ENCODE measurements at regions not wholly inside any gene's neighbourhood (a gene's known extent, or its start where the extent isn't known, plus 50 kb on each side); places are given as distances from the start of the nearest gene placed in this dataset.
"Not testable (repeated sequence)": the region's sequence is repeated elsewhere in the genome, so short reads cannot be mapped to it uniquely, and the experiment has no call there.

DNA sequence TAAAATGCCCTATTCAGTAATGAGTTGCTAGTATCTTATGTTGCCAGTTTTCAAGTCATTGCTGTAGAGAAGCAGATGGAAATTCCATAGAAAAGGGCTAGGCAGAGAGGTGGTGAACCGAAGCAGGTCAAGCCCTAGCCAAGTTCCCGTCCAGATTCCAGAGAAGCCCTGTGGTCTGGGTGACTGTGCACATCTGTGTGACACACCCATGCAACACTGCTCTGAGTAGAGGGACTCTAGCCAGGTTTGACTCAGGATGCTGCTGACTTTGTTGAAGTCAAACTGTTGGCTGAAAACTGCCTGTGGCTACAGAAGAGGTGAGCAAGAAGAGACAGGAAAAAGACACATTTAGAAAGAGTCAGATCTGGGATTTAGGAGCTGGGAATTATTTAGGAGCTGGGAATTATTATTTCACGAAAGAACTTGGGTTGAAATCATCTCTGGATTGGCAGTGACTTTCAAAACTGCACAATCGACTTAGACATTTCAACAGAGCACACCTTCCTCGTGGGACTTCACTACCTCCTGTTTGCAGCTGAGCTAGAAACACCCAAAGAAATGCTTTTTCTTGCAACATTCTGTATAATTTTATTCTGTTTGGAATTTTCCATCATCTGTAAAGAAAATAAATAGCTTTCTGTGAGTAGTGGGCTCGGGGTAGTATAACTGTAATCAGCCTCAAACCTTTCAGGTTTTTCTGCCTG lies 149.1 kb upstream of the PRKCQ start:
- no peak for DNase-seq (ENCODE audit: low spot score)

DNA sequence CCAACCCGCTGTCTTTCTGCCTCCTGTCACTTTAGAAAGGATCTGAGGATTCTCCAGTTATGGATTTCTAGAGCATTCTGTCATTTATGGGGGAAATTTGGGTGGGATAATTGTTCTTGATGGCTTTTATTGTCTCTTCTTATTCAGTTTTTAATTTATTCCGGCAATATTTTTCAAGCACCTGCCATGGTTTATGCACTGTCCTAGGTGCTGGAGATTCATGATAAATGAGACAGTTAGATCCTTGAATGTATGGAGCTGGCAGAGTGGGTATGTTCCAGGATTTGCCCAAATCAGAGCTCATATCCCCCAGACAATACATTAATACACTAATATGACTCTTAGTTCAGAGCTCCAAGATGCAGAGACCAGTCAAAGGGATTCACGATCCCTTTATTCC lies 146.8 kb upstream of the PRKCQ start:
- DNase-seq (ENCODE audit: low spot score): no peak

GRCh38 chr10:6722616-6723004 lies 142.5 kb upstream of the PRKCQ start:
- no peak for DNase-seq (ENCODE audit: low spot score)

GRCh38 chr10:6721964-6722615 lies 142.0 kb upstream of the PRKCQ start:
- DNase-seq (ENCODE audit: low spot score): no peak

DNA sequence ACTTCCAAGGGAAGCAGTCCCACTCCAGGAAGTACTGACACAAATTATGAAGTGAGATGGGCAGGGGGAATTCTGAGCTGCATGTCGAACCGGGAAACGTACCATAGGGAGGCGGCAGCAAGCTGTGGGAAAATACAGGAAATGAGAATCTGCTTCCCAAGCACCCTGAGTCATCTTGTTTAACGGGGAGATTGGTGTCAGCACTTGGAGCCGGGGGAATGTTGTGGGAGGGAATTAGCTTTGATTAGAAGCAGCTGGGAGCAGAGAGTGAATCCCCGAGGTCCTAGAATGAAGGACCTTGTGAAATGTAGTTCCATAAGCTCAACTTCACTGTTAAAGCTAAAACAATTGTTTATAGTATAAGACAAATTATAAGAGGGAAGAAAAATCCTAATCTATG lies 141.4 kb upstream of the PRKCQ start:
- DNase-seq (ENCODE audit: low spot score): no peak

DNA sequence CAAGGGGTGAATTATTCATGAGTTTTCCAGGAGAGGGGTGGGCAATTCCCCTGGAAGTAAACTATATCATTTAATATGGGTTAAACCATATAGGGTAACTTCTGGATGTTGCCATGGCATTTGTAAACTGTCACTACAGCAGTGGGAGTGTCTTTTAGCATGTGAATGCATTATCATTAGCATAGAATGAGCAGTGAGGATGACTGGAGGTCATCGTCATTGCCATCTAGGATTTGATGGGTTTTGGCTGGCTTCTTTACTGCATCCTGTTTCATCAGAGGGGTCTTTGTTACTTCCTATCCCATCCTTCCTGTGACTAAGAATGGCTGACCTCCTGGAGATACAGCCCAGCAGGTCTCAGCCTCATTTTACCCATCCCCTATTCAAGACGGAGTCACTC lies 139.5 kb upstream of the PRKCQ start:
- DNase-seq (ENCODE audit: low spot score): no peak

- DNase-seq (ENCODE audit: low spot score): no peak
These were observed 138.5 kb upstream of the PRKCQ start for GRCh38 chr10:6718550-6718949.

DNA sequence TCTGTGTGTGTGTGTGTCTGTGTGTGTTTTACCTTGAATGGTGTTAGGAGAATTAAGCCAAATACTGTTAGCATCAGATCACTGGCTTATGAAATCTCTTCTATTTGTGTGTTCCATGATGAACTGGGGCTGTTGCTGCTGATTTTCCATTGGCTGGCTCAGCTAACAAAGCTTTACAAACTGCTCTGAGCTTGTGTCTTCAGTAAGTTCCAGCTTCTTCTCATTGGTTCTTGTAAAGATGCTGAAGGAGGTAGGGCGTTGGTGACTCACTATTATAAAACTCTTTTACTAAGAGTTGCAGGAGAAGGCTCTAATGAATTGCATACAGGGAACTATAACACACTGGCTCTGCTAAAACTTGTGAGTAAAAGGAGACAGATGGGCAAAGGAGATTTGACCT lies 136.4 kb upstream of the PRKCQ start:
- no peak for DNase-seq (ENCODE audit: low spot score)

DNA sequence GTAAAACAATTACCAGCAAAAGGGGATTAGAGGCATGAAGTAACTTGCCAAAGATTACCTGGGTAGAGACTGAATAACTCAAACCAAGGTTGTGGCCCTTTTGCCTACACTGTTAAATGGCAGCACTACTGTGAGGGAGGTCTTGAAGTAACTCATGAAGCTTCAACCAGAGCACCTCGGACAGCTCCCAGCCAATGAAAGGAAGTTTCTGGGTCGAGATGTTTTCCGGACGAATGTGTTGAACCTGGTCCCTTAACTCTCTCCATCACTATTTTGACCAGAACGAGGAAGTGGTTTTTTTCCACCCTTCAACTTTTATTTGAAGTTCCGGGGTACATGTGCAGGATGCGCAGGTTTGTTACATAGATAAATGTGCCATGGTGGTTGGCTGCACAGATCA lies 133.6 kb upstream of the PRKCQ start:
- no peak for DNase-seq (ENCODE audit: low spot score)

DNA sequence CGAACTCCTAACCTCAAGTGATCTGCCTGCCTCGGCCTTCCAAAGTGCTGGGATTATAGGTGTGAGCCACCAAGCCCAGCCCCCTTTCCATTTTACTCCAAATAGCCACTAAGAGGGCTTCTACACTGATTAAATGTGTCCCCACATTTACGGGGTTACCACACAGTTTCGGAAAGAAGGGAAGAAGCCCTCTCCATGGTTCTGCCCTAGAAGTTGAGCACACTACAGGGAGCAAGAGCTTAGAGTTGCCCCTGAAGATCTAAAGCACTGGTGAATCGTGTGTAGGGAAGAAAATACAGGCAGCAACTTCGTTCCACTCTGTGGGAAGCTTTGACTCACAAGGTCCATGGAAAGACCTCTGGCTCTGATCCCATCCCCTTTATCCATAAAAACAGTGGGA lies 133.0 kb upstream of the PRKCQ start:
- DNase-seq (ENCODE audit: low spot score): no peak

GRCh38 chr10:6711881-6712280 lies 131.8 kb upstream of the PRKCQ start:
- no peak for DNase-seq (ENCODE audit: low spot score)

DNA sequence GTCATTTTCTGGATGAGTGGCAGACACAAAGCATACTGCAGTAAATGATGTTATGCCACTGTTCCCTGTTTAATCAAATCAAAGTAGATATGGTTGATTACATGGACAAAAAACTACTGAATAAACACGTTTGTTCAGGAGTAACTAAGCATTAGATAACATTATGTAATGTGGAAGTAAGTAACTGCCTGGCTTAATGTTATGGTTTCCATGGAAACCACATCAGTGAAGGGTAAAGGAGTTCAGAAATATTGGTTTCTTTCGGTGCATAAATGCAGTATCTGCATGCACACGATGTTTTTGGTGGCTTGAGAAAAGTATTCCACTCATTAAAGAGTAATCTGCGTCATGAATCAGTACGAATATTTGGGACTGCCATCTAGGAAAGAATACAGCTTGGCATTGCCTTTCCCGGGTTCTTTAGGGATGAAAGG lies 131.3 kb upstream of the PRKCQ start:
- no peak for DNase-seq (ENCODE audit: low spot score)

- DNase-seq (ENCODE audit: low spot score): no peak
These were observed 127.3 kb upstream of the PRKCQ start for GRCh38 chr10:6707352-6707751.

DNA sequence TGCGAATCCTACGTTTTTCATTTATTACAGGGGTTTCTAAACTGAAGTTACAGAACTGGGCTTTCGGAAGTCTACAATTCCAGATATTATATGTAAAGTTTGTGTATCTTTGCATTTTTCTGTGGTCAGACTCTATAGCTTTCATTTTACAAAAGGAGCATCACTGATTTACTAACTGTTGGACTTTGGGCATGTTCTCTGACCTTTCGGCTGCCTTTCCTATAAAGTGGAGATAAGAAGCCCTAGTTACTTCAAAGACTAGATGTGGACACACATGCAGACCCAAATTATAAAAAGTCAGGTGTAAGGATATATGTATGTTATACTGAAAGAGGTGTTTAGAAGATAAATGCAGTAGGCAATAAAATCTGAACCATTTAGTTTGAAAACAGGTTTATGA lies 126.6 kb upstream of the PRKCQ start:
- no peak for DNase-seq (ENCODE audit: low spot score)

DNA sequence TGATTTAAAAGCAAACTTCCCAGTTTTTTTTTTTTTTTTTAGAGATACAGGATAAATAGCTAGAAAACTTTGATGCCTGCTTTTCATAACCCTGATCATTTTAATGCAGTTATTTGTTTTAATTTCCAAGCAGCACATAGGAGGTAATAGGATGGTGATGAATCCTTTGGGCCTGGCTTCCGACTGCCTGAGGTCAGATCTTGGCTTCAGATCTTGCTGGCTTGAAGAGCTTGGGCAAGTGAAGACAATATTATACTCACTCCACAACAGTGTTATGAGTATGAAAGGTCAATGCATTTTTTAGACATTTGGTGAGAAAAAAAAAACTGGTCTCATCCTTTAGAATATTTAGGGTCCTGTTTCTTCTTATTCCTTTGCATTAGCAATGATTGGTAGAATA lies 124.8 kb upstream of the PRKCQ start:
- DNase-seq (ENCODE audit: low spot score): no peak

- DNase-seq (ENCODE audit: low spot score): not testable (repeated sequence)
These were observed 122.8 kb upstream of the PRKCQ start for GRCh38 chr10:6702833-6703232.

GRCh38 chr10:6702030-6702429 lies 122.0 kb upstream of the PRKCQ start:
- DNase-seq (ENCODE audit: low spot score): no peak

DNA sequence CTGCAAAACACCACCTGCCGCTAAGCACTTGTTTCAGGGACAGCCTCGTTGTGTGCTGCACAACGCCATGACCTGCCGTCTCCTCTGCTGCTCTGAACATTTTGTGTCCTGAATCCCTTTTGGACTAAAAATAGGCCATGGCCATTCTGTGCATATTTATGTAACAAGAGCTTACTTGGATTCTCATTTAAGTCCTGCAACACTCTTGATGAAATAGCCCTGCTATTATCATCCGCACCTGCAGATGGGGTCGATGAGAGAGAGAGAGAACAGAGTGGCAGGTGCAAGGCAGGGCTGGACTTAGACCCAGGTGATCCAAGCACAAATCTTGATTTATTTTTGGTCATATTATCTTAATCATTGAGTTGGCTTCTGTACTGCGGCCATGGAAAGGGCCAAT lies 121.2 kb upstream of the PRKCQ start:
- DNase-seq (ENCODE audit: low spot score): no peak

DNA sequence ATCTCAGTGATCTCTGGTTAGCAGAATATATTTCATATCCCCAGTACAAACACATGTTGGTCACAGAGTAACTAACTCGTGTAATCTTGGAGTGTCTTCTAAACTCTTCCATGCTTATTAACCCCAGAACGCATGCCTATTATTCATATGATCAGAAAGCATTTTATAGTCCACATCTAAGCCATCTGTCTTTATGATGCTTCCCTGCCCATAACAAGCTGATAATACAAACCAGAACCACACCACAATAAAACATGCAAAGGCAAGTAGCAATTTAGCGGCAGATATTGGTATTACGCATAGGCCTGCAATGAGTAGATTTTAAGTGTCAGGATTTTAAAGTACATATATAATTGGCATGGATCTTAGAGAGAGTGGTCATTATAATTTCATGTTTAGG lies 120.0 kb upstream of the PRKCQ start:
- no peak for DNase-seq (ENCODE audit: low spot score)

- no peak for DNase-seq (ENCODE audit: low spot score)
These were observed 119.3 kb upstream of the PRKCQ start for GRCh38 chr10:6699336-6699735.

- DNase-seq (ENCODE audit: low spot score): no peak
These were observed 115.4 kb upstream of the PRKCQ start for GRCh38 chr10:6695519-6695918.

GRCh38 chr10:6694447-6695140 lies 114.5 kb upstream of the PRKCQ start:
- no peak for DNase-seq (ENCODE audit: low spot score)

DNA sequence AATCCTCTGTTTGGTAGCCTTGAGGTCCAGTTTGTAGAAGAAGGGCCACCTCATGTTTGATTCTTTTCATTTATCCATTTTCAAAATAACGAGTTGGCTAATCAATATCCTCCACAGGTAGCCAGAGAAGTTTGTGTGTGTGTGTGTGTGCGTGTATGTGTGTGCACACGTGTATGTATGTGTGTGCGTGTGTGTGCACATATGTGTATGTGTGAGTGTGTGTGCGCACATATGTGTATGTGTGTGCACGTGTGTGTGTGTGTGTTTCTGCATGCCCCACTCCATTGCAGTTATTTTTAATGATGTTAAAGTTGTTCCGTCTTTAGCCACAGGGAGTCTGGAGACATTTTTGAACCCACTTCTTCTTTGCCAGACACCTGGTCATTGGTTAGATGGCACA lies 112.8 kb upstream of the PRKCQ start:
- no peak for DNase-seq (ENCODE audit: low spot score)

DNA sequence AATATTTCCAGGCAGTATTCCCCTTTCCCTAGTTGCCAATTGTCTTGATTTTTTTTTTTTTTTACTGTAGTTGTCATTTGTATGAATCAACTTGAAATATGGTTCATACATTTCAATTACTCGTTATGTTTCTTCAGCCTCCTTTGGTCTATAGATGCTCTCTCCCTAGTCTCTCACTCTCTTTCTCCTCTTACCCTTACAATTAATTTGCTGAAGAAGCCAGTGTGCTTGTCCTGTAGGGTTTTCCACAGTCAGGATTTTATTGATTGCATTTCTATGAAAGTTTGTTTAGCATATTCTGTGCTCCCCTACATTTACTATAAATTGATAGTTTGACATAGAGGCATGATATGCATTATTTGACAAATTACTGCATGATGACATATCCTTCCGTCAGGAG lies 112.0 kb upstream of the PRKCQ start:
- no peak for DNase-seq (ENCODE audit: low spot score)
